Suprapubic skin (tissue), 4 donors: ENCODE measurements at regions not wholly inside any gene's neighbourhood (a gene's known extent, or its start where the extent isn't known, plus 50 kb on each side); places are given as distances from the start of the nearest gene placed in this dataset.

Experiments used
- DNase-seq, 2 donors: peaks; one replicate each; pipeline ENCODE4 v3.0.0-alpha.2; 2019; ENCODE audit warnings: low spot score in 2 of 2
- H3K27ac ChIP-seq: fragments of 200-600 bp; sonication (generic); one replicate; pipeline ENCODE4 v1.5.1; 2019
- H3K27me3 ChIP-seq: fragments of 200-600 bp; sonication (generic); one replicate; pipeline ENCODE4 v1.5.1; 2019
- H3K36me3 ChIP-seq: fragments of 200-600 bp; sonication (generic); one replicate; pipeline ENCODE4 v1.5.1; 2019
- H3K4me1 ChIP-seq: fragments of 200-600 bp; sonication (generic); one replicate; pipeline ENCODE4 v1.5.1; 2019
- H3K4me3 ChIP-seq: fragments of 200-600 bp; sonication (generic); one replicate; pipeline ENCODE4 v1.5.1; 2019; ENCODE audit warnings: mild to moderate bottlenecking
- H3K9me3 ChIP-seq: fragments of 200-600 bp; sonication (generic); one replicate; pipeline ENCODE4 v1.5.1; 2019
- EP300 ChIP-seq: sonication (generic); formaldehyde crosslinking; IDR thresholded peaks from one replicate; pipeline ENCODE4 v1.6.1; 2017; ENCODE audit warnings: antibody characterized with exemption
- POLR2A ChIP-seq, 2 donors: fragments of 450-650 bp; IDR thresholded peaks; one replicate each; pipeline ENCODE4 v1.6.1; 2017; ENCODE audit warnings: antibody characterized with exemption in 2 of 2, mild to moderate bottlenecking in 2 of 2, moderate library complexity in 2 of 2
- POLR2AphosphoS5 ChIP-seq, 3 donors: sonication (generic); formaldehyde crosslinking; IDR thresholded peaks; one replicate each; pipeline ENCODE4 v1.6.1; 2017; ENCODE audit warnings: antibody characterized with exemption in 3 of 3
- WGBS: methylation state at CpG from one replicate; pipeline ENCODE4 v1.1.5; 2018; 5-methylcytosine and 5-hydroxymethylcytosine counted together
- TF ChIP-seq, protein P1 (sequence below), 2 donors: fragments of 200-600 bp in 1 of 2; fragments of 450-650 bp in 1 of 2; sonication (generic) in 1 of 2; IDR thresholded peaks; one replicate each; pipeline ENCODE4 v1.5.1; 2016 to 2019; ENCODE audit warnings: antibody characterized with exemption in 2 of 2, mild to moderate bottlenecking in 1 of 2, moderate library complexity in 1 of 2

DNA sequence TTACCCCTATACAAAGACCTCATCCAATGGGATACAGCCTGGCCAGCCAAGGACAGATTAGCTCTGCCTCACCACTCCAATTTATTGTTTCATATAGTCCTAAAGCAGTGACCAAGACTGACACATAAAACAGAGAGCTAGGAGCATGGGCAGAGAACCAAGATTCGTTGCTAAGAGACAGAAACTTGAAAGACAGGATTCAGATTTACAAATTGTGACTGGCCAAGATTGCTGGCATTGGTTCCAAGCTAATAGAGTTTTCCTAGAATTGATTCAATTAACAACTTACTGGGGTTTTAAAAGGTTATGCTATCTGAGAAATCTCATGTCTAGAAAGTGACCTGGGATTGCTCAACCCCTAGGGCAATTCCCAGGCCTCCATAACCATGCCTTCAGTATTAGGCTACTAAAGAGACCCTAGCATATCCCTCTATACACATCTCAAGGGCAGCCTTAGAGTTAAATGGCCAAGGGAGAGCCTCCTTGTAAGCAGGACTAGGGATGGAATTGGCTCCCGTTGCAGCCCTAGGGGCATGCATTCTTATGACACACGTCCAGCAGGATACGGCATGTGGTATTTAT, 75.6 kb downstream of the ICOS start:
- no peak for TF ChIP-seq POLR2A (IDR thresholded peaks at IDR 0.05)
- TF ChIP-seq, protein P1, sequence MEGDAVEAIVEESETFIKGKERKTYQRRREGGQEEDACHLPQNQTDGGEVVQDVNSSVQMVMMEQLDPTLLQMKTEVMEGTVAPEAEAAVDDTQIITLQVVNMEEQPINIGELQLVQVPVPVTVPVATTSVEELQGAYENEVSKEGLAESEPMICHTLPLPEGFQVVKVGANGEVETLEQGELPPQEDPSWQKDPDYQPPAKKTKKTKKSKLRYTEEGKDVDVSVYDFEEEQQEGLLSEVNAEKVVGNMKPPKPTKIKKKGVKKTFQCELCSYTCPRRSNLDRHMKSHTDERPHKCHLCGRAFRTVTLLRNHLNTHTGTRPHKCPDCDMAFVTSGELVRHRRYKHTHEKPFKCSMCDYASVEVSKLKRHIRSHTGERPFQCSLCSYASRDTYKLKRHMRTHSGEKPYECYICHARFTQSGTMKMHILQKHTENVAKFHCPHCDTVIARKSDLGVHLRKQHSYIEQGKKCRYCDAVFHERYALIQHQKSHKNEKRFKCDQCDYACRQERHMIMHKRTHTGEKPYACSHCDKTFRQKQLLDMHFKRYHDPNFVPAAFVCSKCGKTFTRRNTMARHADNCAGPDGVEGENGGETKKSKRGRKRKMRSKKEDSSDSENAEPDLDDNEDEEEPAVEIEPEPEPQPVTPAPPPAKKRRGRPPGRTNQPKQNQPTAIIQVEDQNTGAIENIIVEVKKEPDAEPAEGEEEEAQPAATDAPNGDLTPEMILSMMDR (IDR thresholded peaks at IDR 0.05) = no peak
- no peak for TF ChIP-seq POLR2AphosphoS5 (IDR thresholded peaks at IDR 0.05)
- TF ChIP-seq EP300 = no peak
- peaks cover 16% of the 10 kb centered on the region for H3K4me1 ChIP-seq
- no peak for DNase-seq
- no peaks in the 10 kb centered on the region for H3K27me3 ChIP-seq
- WGBS = 36% methylated on average over 4 of the region's 4 CpGs
- H3K27ac ChIP-seq = no peak overlapping the region
- H3K4me3 ChIP-seq = no peak overlapping the region
- H3K9me3 ChIP-seq = no peaks in the 10 kb centered on the region
- H3K36me3 ChIP-seq = no peaks in the 10 kb centered on the region

DNA sequence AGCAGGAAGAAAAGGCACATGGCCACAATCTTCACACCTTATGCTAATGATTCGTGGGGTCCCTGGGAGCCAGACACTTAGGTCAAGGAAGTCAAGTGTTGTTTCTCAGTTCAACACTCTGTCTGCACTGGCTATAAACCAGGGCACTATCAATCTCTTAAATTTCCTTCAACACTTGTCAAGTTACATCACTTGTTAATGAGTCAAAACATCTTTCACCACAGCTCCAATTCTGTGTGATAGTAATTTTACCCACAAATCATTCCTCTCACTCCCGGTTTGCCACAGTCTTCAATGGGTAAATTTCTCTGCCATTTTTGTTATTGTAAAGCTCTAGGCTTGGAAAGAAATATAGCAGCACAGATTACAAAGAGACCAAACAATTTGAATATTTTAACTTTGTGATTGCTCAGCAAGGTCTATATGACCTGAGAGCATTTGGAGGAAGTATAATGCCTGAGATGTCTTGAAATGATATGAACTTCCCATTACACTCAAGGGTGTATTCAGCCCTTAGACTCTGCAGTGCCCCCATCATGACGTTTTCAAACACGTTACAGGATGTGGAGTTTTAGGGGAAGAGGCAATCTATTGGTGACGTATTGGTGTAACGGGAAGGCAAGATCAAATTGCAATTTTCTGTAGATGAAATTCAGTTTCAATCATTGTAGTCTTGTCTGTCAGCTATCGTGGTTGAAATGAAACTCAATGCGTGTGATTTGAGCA, 78.7 kb downstream of the ICOS start:
- Histone ChIP-seq H3K27me3 (no peaks in the 10 kb centered on the region), H3K9me3 (no peaks in the 10 kb centered on the region), H3K4me3 (no peak overlapping the region), H3K36me3 (no peaks in the 10 kb centered on the region), H3K27ac (no peak overlapping the region), H3K4me1 (peaks cover 16% of the 10 kb centered on the region)
- TF ChIP-seq EP300 = no peak
- no peak for TF ChIP-seq POLR2A (IDR thresholded peaks at IDR 0.05)
- WGBS = 86% methylated on average over 8 of the region's 8 CpGs
- DNase-seq = no peak

DNA sequence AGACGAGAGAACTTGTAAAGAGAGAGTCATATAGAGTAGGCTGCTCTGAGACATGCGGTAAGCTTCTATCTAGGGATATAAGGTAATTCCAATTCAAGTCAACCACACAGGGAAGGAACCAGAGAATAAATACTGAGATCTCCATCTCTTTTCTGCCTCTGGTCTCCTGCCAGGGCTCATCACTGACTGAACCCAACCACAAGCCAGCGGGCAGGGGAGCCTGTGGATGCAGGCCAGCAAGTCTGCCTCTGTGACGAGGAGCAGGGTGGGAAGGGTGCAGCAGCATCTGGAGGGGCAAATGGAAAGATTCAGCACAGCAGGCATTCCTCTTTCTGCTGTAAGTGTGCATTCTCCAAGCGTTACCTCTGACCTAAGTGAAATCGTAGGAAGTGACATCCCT, 82.2 kb downstream of the ICOS start:
- no peaks in the 10 kb centered on the region for H3K4me1 ChIP-seq
- TF ChIP-seq, protein P1 (IDR thresholded peaks at IDR 0.05) = no peak
- TF ChIP-seq POLR2A (IDR thresholded peaks at IDR 0.05) = no peak
- TF ChIP-seq EP300 = no peak
- TF ChIP-seq POLR2AphosphoS5 (IDR thresholded peaks at IDR 0.05) = no peak
- no peaks in the 10 kb centered on the region for H3K9me3 ChIP-seq
- 91% methylated on average over 6 of the region's 6 CpGs for WGBS
- H3K36me3 ChIP-seq = no peaks in the 10 kb centered on the region
- H3K27ac ChIP-seq = no peak overlapping the region
- no peak for DNase-seq
- H3K27me3 ChIP-seq = no peaks in the 10 kb centered on the region
- H3K4me3 ChIP-seq = no peak overlapping the region

DNA sequence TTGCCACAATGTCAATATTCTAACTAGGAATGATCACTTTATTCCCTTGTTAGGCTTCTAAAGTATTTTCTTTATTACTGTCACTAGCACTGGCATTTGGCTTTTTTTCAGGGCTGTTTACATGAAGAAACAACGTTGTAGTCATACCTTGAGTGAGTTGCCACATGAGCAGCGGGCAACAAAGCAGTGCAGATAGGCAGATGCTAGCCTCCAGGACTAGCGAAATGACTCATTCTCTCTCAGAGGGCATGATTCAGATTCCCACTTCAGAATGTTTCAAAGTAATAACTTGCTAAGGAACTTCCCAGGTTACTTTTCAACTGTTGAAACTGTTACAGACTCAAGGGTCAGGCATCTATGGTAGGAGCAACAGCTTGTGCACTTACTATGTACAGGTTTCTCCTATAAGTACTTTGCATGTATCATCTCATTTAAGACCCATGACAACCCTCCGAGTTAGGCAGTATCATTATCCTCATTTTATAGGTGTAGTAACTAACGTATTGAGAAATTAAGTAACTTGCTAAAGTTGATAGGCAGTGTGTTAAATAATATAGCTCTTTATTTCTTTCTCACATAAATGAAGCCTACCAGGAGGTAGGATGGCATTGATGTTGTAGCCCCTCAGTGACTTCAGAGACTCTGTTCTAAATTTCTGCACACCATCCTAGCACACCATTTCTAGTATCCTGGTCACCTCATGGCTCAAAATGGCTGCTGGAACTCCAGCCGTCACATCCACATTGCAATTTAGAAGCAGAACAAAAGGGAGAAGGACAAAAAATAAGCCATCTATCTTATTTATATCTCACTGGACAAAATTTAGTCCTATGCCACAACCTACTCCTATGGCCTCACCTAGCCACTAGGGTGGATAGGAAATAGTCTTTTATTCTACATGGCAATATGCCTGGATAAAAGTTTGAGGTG, 83.3 kb downstream of the ICOS start:
- Histone ChIP-seq H3K36me3 (no peaks in the 10 kb centered on the region), H3K27ac (no peak overlapping the region), H3K4me3 (no peak overlapping the region), H3K4me1 (peaks cover 4% of the 10 kb centered on the region), H3K27me3 (no peaks in the 10 kb centered on the region), H3K9me3 (no peaks in the 10 kb centered on the region)
- TF ChIP-seq EP300 (no peak), POLR2AphosphoS5 (IDR thresholded peaks at IDR 0.05) (no peak), POLR2A (IDR thresholded peaks at IDR 0.05) (no peak)
- TF ChIP-seq, protein P1 (IDR thresholded peaks at IDR 0.05) = no peak
- DNase-seq = no peak
- WGBS = 85% methylated on average over 6 of the region's 6 CpGs

DNA sequence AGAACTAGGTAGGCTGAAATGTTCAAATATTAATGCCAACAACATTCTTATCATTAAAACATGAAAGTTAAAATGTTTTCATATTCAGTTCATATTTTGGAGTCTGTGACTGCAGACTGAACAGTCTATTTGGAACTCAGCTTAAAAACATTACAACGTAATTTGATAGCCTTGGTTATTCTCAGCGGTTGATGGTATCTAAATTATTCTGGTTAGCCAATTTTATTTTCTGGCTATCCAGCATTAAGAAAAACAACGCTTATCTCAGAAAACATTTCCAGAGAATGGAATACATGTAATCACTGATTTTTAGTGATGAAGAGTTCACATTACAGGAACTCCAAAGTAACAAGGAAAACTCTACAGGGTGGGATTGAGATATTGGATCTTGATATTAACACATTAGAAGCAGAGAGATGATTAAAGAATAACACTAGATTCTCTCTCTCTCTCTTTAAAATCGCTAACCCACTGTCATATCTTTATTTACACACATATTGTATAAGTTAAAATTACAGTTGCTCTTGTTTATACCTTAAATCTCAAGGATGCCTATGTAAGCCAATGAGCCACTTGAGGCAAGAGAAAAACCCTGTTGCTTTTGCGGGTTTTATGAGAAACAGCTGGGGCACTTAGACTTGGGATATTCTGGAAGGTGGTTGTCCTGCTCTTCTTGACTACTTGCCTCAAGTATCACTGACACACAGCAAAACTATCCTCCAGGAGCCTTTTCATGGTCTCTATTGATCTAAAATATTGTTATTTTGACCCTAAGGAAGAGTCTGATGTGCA, 84.9 kb downstream of the ICOS start:
- 55% methylated on average over 5 of the region's 5 CpGs for WGBS
- no peak overlapping the region for H3K4me3 ChIP-seq
- no peaks in the 10 kb centered on the region for H3K36me3 ChIP-seq
- H3K27me3 ChIP-seq = no peaks in the 10 kb centered on the region
- DNase-seq = no peak
- TF ChIP-seq, protein P1 (IDR thresholded peaks at IDR 0.05) = no peak
- TF ChIP-seq POLR2AphosphoS5 (IDR thresholded peaks at IDR 0.05) = no peak
- no peak for TF ChIP-seq EP300
- no peak for TF ChIP-seq POLR2A (IDR thresholded peaks at IDR 0.05)
- H3K4me1 ChIP-seq = peaks cover 4% of the 10 kb centered on the region
- H3K9me3 ChIP-seq = no peaks in the 10 kb centered on the region
- H3K27ac ChIP-seq = no peak overlapping the region
